HL-60 (cell line): ENCODE measurements at regions not wholly inside any gene's neighbourhood (a gene's known extent, or its start where the extent isn't known, plus 50 kb on each side); places are given as distances from the start of the nearest gene placed in this dataset.

Experiments
- DNase-seq, 2 experiments: peaks; one replicate each; pipeline ENCODE4 v3.0.0-alpha.2; 2010 to 2020; ENCODE audit warnings: low read depth in 1 of 2, low spot score in 1 of 2
- H3K27ac ChIP-seq: fragments of 250-450 bp; sonication (Bioruptor Pico); replicated peaks from 2 replicates; pipeline ENCODE4 v1.5.1; 2020; ENCODE audit warnings: mild to moderate bottlenecking, moderate library complexity
- H3K27me3 ChIP-seq: fragments of 250-450 bp; sonication (Bioruptor Pico); 2 replicates; pipeline ENCODE4 v1.5.1; 2021; ENCODE audit warnings: mild to moderate bottlenecking, moderate library complexity; ENCODE audit not compliant: insufficient read depth, poor library complexity, severe bottlenecking
- H3K4me3 ChIP-seq: replicated peaks from 2 replicates; pipeline ENCODE4 v1.5.1; 2011; ENCODE audit warnings: mild to moderate bottlenecking, control low read depth, low read length; ENCODE audit not compliant: insufficient read depth
- GABPA ChIP-seq: IDR thresholded peaks from 2 replicates; pipeline ENCODE4 v1.6.1; 2012; ENCODE audit warnings: low read depth
- POLR2AphosphoS5 ChIP-seq: IDR thresholded peaks from 2 replicates; pipeline ENCODE4 v1.6.1; 2012; ENCODE audit warnings: low read depth
- SPI1 ChIP-seq: IDR thresholded peaks from 2 replicates; pipeline ENCODE4 v1.6.1; 2012; ENCODE audit warnings: low read depth, mild to moderate bottlenecking, borderline replicate concordance
- TF ChIP-seq, protein P1 (sequence below): IDR thresholded peaks from 2 replicates; pipeline ENCODE4 v1.6.1; 2012; ENCODE audit warnings: low read depth; ENCODE audit not compliant: insufficient replicate concordance
- TF ChIP-seq, protein P2 (sequence below): IDR thresholded peaks from one replicate; pipeline ENCODE4 v1.5.1; 2011; ENCODE audit warnings: low read length, control low read depth, inconsistent platforms; ENCODE audit not compliant: insufficient read depth

DNA sequence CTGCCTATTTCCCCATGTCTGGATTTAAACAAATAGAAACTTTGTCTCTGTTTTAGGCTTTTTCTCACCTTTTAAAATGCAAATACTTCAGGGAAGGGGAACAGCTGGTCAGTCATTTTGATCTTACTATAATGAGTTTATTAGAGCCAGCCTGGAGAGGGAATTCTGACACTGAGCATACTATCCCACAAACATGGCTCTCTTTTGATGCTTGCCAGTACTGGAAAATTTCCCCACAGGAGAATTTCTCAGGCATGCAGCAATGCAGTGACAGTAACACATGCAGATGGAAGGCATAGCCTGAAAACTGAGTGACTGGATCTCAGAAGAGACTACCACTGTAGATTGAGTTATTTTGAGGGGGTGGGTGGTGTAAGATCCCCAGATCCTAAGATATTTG is 974.3 kb upstream of the CELF4 start:
- DNase-seq: no peak
- H3K27ac ChIP-seq: no peak overlapping the region
- no peak overlapping the region for H3K4me3 ChIP-seq
- H3K27me3 ChIP-seq: no peaks in the 10 kb centered on the region
- TF ChIP-seq, protein P1, sequence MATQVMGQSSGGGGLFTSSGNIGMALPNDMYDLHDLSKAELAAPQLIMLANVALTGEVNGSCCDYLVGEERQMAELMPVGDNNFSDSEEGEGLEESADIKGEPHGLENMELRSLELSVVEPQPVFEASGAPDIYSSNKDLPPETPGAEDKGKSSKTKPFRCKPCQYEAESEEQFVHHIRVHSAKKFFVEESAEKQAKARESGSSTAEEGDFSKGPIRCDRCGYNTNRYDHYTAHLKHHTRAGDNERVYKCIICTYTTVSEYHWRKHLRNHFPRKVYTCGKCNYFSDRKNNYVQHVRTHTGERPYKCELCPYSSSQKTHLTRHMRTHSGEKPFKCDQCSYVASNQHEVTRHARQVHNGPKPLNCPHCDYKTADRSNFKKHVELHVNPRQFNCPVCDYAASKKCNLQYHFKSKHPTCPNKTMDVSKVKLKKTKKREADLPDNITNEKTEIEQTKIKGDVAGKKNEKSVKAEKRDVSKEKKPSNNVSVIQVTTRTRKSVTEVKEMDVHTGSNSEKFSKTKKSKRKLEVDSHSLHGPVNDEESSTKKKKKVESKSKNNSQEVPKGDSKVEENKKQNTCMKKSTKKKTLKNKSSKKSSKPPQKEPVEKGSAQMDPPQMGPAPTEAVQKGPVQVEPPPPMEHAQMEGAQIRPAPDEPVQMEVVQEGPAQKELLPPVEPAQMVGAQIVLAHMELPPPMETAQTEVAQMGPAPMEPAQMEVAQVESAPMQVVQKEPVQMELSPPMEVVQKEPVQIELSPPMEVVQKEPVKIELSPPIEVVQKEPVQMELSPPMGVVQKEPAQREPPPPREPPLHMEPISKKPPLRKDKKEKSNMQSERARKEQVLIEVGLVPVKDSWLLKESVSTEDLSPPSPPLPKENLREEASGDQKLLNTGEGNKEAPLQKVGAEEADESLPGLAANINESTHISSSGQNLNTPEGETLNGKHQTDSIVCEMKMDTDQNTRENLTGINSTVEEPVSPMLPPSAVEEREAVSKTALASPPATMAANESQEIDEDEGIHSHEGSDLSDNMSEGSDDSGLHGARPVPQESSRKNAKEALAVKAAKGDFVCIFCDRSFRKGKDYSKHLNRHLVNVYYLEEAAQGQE: no peak
- TF ChIP-seq GABPA (no peak), SPI1 (no peak), POLR2AphosphoS5 (no peak)
- TF ChIP-seq, protein P2, sequence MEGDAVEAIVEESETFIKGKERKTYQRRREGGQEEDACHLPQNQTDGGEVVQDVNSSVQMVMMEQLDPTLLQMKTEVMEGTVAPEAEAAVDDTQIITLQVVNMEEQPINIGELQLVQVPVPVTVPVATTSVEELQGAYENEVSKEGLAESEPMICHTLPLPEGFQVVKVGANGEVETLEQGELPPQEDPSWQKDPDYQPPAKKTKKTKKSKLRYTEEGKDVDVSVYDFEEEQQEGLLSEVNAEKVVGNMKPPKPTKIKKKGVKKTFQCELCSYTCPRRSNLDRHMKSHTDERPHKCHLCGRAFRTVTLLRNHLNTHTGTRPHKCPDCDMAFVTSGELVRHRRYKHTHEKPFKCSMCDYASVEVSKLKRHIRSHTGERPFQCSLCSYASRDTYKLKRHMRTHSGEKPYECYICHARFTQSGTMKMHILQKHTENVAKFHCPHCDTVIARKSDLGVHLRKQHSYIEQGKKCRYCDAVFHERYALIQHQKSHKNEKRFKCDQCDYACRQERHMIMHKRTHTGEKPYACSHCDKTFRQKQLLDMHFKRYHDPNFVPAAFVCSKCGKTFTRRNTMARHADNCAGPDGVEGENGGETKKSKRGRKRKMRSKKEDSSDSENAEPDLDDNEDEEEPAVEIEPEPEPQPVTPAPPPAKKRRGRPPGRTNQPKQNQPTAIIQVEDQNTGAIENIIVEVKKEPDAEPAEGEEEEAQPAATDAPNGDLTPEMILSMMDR: no peak

GRCh38 chr18:38539371-38539770 is 973.8 kb upstream of the CELF4 start:
- no peak for DNase-seq

DNA sequence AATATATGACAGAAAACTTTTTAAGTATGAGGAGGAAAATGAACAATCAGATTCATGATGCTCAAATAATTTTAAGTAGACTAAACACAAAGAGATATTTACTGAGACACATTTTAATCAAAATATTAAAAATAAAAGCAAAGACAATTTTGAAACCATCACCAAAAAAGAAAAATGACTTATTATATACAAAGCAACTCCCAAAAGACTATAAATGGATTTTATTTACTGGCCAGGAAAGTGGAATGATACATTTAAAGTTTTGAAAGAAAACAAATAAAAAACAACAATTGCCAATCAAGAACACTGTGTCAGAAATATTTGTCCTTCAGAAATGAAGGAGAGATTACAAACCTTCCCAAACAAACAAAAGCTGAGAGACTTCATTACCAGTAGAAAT is 968.5 kb upstream of the CELF4 start:
- Histone ChIP-seq H3K27ac (no peak overlapping the region), H3K4me3 (no peak overlapping the region), H3K27me3 (no peaks in the 10 kb centered on the region)
- TF ChIP-seq, protein P1: no peak
- TF ChIP-seq, protein P2: no peak
- no peak for TF ChIP-seq SPI1
- no peak for TF ChIP-seq GABPA
- TF ChIP-seq POLR2AphosphoS5: no peak
- DNase-seq: no peak

More at GRCh38 chr18:38539371-38539770, 973.8 kb upstream of the CELF4 start:
- Histone ChIP-seq H3K4me3 (no peak overlapping the region), H3K27me3 (no peaks in the 10 kb centered on the region), H3K27ac (no peak overlapping the region)
- TF ChIP-seq, protein P2: no peak
- TF ChIP-seq SPI1: no peak
- TF ChIP-seq, protein P1: no peak
